Stimulated activated effector memory CD8-positive, alpha-beta T cell treated with anti-CD3 and anti-CD28 coated beads, Interleukin-12 subunit alpha, Interleukin-12 subunit beta, amount 100 ng/mL, for 72 hours (primary cell): ENCODE measurements at regions not wholly inside any gene's neighbourhood (a gene's known extent, or its start where the extent isn't known, plus 50 kb on each side); places are given as distances from the start of the nearest gene placed in this dataset.
"Not testable (repeated sequence)": the region's sequence is repeated elsewhere in the genome, so short reads cannot be mapped to it uniquely, and the experiment has no call there.

Source experiments
- ATAC-seq: fragments of 150-1000 bp; cut with Tn5 transposase; 2 replicates; pipeline ENCODE4 v1.10.0; 2021
- DNase-seq, 2 donors: peaks; one replicate each; pipeline ENCODE4 v3.0.0; 2021 to 2022; ENCODE audit warnings: low spot score in 2 of 2
- H3K27ac Mint-ChIP-seq: one replicate; pipeline ENCODE4 v1.8.0; 2022; ENCODE audit warnings: mild to moderate bottlenecking, mixed read lengths
- H3K36me3 Mint-ChIP-seq: one replicate; pipeline ENCODE4 v1.8.0; 2022; ENCODE audit warnings: mild to moderate bottlenecking, mixed read lengths
- H3K4me1 Mint-ChIP-seq: one replicate; pipeline ENCODE4 v1.8.0; 2022; ENCODE audit warnings: mixed read lengths
- H3K4me3 Mint-ChIP-seq: one replicate; pipeline ENCODE4 v1.8.0; 2022; ENCODE audit warnings: mild to moderate bottlenecking, mixed read lengths
- H3K9me3 Mint-ChIP-seq: one replicate; pipeline ENCODE4 v1.8.0; 2022; ENCODE audit warnings: mixed read lengths

DNA sequence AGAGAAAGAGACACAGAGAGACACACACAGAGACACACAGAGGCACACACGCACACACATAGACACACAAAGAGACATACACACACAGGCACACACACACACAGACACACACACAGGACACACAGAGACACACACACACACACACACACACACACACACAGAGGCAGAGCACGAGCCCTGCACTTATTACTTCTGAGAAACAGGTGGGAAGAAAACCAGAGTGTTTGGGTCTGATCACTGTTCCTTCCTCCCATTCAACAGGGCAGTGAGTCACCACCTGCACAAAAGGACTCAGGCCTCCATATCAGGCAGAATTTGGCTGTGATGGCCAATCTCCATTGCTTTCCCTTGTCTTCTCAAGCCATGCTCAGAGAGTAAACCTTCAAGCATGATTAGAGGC, 285.0 kb downstream of the ANAPC1 start:
- H3K4me1 Mint-ChIP-seq, DNase-seq, H3K9me3 Mint-ChIP-seq, H3K4me3 Mint-ChIP-seq, H3K36me3 Mint-ChIP-seq, H3K27ac Mint-ChIP-seq: not testable (repeated sequence)
- ATAC-seq, result peak; percentile 79

DNA sequence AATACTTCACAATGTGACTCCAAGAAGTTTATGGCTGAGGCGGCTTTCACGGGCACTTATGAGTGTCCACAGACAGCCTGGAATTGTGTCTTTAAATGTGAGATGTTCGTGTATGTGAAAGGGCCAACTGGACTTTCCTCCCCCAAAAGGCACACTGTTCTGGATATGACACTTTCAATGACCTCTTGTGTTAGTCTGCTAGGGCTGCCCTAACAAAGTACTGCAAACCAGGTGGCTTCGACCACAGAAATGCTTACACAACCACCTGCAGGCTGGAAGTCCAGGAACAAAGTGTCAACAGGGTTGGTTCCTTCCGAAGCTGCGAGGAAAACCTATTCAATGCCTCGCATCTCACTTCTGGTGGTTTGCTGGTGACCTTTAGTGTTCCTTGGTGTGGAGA, 281.7 kb downstream of the ANAPC1 start:
- H3K4me3 Mint-ChIP-seq, H3K27ac Mint-ChIP-seq, ATAC-seq, H3K9me3 Mint-ChIP-seq, H3K36me3 Mint-ChIP-seq, DNase-seq, H3K4me1 Mint-ChIP-seq: not testable (repeated sequence)

DNA sequence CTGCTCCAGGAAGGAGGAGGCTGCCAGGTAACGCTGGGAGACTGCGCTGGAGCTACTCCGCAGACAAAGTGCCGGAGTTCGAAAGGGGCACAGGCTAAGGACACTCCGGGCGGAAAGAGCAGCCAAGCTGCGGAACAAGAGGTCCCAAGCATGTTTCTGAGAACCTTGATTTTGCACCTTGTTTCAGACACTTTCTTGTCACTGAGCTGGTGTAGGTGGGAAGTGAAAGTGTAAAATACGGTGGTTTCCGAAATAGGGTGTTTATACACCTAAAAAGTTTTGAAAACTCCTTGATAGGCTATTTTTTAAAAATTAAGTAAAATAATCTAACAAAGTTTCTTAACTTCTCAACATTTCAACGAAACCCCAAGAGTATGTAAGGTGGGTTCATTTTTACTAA, 278.2 kb downstream of the ANAPC1 start:
- not testable (repeated sequence) for H3K36me3 Mint-ChIP-seq, H3K4me1 Mint-ChIP-seq, H3K4me3 Mint-ChIP-seq, ATAC-seq, DNase-seq, H3K9me3 Mint-ChIP-seq, H3K27ac Mint-ChIP-seq

DNA sequence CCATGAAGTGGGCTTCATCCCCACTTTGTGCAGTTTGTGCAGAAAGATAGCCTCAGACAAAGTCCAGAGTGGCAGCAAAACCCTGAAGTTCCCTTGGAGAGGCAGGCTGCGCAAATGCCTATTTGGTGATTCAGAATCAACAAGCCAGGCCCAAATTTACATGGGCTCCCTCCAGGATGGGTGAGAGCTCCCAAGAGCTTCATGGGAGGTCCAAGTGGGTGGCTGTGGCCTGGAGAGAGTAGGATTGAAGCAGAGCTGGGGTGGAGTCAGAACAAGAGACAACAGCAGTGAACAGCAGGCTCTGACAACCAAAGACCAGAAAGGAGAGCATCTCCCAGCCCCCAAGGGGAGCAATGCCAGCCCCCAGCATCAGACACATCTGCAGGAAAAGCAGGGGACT, 277.4 kb downstream of the ANAPC1 start:
- not testable (repeated sequence) for H3K27ac Mint-ChIP-seq, DNase-seq, ATAC-seq, H3K36me3 Mint-ChIP-seq, H3K4me1 Mint-ChIP-seq, H3K9me3 Mint-ChIP-seq, H3K4me3 Mint-ChIP-seq

DNA sequence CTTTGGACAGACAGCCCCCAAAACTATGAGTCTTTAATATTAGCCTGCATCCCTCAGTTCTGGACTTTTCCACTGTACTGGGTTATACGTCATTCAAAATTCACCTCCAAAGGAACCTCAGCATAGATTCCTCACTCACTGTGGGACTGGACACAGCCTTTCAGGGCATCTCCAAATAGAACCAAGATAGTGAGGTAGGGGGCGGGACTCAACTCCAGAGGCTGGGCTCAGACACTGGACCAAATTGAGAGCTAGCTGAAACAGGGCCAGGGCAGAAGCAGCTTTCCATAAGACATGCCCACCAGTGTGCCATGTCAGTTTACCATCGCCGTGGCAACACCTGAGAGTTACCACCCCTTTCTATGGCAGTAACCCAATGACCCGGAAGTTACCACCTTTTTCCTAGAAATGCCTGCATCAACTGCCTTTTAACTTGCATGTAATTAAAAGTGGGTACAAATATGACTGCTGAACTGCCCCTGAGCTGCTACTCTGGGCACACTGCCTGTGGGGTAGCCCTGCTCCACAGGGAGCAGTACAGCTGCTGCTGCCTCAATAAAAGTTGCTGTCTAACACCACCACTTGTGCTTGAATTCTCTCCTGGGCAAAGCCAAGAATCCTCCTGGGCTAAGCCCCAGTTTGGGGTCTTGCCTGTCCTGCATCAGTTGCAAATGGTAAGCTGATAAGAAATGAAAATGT, 274.7 kb downstream of the ANAPC1 start:
- not testable (repeated sequence) for H3K4me3 Mint-ChIP-seq, H3K4me1 Mint-ChIP-seq

DNA sequence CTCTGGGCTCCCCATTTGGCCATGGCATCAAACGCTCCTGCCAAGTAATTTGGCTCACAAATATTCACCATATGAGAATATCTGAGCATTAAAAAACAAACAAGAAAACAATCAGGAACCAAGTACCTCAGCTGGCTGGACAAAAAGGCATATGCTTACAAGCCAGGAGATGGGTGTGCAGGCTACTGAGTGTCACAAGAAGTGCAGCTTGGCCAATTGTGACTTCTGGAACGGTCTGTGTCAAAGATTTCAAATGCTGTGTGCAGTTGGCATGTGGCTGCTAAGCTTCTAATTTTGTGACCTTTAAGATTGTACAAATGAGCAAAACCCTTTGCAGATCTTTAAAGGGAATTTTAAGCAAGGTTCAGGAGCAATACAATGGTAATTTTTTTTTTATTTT, 274.0 kb downstream of the ANAPC1 start:
- not testable (repeated sequence) for ATAC-seq, H3K36me3 Mint-ChIP-seq, H3K4me1 Mint-ChIP-seq, H3K27ac Mint-ChIP-seq, H3K9me3 Mint-ChIP-seq, DNase-seq, H3K4me3 Mint-ChIP-seq

More for the DNA sequence above, 274.7 kb downstream of the ANAPC1 start:
- H3K27ac Mint-ChIP-seq, H3K9me3 Mint-ChIP-seq, DNase-seq, ATAC-seq, H3K36me3 Mint-ChIP-seq: not testable (repeated sequence)

DNA sequence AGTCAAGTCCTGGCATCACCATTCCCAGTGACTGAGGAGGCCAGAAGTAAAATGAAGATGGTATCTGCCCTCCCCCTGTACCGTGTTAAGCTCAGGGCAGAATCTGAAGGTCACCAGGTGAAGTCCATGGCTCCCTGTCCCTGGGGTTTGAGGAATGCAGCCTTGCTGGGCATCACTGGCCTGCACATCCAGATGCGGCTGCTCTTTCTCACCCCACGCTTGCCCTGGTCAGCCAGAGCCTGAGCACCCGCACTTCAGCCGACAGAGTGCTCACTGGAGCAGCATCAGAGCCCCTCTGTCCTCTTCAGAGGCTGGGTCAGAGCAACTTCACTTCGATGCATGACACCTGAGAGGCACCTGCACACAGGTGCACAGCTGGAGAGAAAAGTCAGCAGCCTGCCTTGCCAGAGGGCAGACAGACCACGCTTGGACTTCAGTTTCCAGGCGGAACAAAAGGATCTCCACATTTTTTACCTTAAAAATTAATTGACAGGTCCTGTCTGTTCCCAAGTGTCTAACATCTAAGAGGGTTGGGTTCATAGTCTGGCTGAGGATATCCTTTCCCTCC, 267.3 kb downstream of the ANAPC1 start:
- peak in 1 of 2 donors; percentile 41 for DNase-seq
- Mint-ChIP-seq H3K9me3 (no peaks in the 10 kb centered on the region), H3K4me1 (peaks cover 5% of the 10 kb centered on the region), H3K27ac (no peak overlapping the region), H3K36me3 (no peaks in the 10 kb centered on the region), H3K4me3 (no peak overlapping the region)
- ATAC-seq, result no peak

DNA sequence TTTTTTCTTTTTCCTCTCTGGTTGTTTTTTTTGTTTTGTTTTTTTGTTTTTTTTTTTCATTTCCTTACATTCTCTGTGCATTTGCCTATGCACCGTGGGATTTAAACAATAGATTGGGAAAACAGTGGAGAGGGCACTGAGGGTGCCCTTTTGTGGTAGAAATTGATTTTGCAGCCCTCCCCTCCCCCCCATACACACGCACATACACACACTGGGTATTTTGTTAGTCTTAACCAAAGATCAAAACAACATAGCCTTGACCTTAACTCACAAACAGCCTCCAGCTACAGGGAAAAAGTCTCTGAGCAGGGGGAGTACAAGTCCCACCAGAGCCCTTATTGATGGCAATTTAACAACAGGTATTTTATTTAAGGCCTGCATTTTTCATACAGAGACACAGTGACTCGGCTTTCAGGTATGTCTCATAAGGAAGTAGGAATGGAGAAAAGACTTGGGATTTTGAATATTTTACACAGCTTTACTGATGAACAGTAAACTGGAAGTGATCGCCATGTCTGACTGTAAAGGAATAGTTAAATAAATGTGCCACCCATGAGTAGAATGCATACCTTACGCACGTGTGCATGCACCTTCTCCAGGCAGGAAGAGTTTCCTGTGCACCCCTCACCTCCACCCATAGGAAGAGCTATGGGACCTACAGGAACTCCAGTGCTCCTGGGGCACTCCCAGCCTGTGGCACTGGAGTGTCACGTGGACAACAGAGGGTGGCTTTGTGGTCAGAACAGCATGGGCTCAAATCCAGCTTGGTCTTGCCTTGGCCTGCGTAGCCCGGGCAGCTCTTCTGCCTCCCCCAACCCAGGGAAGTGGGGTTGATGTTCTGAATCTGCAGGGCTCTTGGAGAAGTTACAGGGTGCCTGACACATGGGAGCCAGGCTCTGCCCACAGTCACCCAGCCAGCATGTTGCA, 266.4 kb downstream of the ANAPC1 start:
- Mint-ChIP-seq H3K4me3 (no peak overlapping the region), H3K36me3 (no peaks in the 10 kb centered on the region), H3K4me1 (peaks cover 5% of the 10 kb centered on the region), H3K27ac (no peak overlapping the region), H3K9me3 (no peaks in the 10 kb centered on the region)
- no peak for ATAC-seq
- peak in 1 of 2 donors; percentile 17 for DNase-seq

DNA sequence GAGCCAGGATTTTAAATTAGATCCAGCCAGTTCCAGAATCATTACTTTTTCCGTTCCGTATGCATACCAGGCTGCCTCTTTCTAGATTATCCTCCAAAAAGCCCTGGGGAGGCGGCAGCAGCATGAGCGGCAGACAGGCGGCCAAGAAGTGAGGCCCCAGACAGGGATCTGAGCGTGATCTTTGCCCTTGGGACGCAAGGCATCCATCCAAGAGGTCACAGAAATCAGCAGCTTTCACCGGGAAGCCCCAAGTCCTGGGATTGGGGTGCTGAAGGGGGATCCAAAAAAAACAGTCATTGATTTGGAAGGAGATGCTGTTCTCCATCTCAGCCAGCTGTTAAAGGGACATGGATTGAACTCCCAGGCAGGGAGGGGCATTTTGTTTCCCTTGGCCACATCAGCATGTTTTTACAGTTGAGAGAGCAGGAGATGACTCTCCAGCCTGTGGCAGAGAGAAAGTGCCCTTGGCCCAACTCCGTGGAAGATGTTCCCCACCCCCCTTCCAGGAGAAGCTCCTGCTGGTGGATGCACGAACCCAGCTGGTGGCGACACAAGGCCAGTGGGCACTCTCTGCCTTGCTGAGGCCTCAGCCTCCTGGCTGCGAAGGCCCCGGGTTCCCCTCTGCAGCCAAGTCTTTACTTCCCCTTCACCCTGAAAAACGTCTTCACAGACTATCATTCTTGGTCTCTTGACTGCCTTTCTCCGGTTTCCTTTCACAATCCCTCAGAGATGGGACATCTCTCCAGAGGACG, 265.6 kb downstream of the ANAPC1 start:
- H3K4me3 Mint-ChIP-seq, result no peak overlapping the region
- ATAC-seq (no peak), DNase-seq (peak in 1 of 2 donors; percentile 44)
- no peak overlapping the region for H3K27ac Mint-ChIP-seq
- no peaks in the 10 kb centered on the region for H3K36me3 Mint-ChIP-seq
- H3K4me1 Mint-ChIP-seq, result peaks cover 5% of the 10 kb centered on the region
- H3K9me3 Mint-ChIP-seq, result no peaks in the 10 kb centered on the region

DNA sequence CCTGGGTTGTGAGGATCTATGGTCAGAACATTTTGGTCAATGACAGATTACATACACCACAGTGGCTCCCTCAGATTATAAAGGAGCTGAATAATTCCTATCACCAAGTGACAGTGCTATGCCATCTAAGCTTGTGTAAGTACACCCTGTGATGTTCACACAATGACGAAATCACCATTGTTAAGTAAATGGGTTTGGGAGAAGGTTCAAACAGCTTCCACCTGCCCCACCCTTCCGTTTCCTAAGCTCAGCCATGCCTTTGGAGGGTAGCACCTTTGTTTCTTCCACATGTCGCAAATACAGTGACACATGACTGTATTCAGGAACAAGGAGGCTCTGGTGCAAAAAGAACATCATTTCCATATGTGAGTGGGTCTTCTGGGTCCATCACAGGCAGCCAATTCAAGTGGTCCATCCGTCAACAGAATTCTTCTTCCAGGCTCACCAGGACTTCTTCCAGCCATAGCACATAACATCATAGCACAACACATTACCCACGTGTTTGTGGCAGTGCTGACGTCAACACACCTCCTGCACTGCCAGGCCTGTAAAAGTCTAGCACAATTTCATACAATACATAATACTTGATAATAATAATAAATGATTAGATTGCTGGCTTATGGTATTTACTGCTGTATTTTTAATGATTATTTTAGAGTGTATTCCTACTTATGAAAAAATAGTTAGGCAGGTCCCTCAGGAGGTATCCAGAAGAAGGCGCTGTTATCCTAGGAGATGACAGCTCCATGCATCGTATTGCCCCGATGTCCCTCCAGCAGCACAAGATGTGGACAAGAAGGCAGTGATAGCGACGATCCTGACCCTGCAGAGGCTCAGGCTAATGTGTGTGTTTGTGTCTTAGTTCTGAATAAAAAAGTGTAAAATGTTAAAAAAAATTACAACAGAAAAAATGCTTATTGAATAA, 264.8 kb downstream of the ANAPC1 start:
- Mint-ChIP-seq H3K36me3 (no peaks in the 10 kb centered on the region), H3K4me3 (no peak overlapping the region), H3K9me3 (no peaks in the 10 kb centered on the region), H3K4me1 (peaks cover 5% of the 10 kb centered on the region), H3K27ac (no peak overlapping the region)
- ATAC-seq (no peak), DNase-seq (peak in 1 of 2 donors; percentile 34)

DNA sequence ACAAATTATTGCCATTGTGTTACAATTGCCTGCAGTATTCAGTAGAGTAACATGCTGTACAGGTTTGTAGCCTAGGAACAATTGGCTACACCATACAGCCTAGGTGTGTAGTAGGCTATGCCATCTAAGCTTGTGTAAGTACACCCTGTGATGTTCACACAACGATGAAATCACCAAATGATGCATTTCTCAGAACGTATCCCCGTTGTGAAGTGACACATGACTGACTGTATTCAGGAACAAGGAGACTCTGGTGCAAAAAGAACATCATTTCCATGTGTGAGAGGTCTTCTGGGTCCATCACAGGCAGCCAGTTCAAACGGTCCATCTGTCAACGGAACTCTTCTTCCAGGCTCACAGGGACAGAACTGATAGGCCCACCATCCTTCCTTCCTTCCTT, 263.7 kb downstream of the ANAPC1 start:
- no peak overlapping the region for H3K4me3 Mint-ChIP-seq
- peaks cover 10% of the 10 kb centered on the region for H3K4me1 Mint-ChIP-seq
- H3K27ac Mint-ChIP-seq, result no peak overlapping the region

DNA sequence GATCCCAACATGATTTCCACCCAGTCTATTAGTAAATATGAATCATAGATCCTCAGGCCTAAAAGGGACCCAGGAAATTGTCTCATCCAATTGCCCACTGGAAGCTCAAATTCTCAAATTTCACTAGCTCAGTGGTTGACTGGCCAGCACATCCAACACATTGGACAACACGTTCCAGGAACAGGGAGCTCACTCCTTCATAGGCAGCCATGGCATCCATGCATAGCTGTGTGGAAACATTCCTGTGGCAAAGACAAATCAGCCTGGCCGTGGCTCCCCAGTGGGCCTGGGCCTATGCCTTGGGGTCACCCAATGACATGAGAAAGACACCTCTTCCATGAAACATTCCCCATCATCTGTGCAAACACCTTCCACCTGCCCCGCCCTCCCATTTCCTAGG, 261.1 kb downstream of the ANAPC1 start:
- Mint-ChIP-seq H3K27ac (no peak overlapping the region), H3K4me1 (peaks cover 26% of the 10 kb centered on the region), H3K36me3 (peaks cover 7% of the 10 kb centered on the region), H3K4me3 (no peak overlapping the region), H3K9me3 (peaks cover 8% of the 10 kb centered on the region)
- DNase-seq (peak in 1 of 2 donors; percentile 45), ATAC-seq (no peak)

More for the DNA sequence above, 263.7 kb downstream of the ANAPC1 start:
- H3K36me3 Mint-ChIP-seq, result no peaks in the 10 kb centered on the region
- ATAC-seq (no peak), DNase-seq (peak in 1 of 2 donors; percentile 28)
- no peaks in the 10 kb centered on the region for H3K9me3 Mint-ChIP-seq

DNA sequence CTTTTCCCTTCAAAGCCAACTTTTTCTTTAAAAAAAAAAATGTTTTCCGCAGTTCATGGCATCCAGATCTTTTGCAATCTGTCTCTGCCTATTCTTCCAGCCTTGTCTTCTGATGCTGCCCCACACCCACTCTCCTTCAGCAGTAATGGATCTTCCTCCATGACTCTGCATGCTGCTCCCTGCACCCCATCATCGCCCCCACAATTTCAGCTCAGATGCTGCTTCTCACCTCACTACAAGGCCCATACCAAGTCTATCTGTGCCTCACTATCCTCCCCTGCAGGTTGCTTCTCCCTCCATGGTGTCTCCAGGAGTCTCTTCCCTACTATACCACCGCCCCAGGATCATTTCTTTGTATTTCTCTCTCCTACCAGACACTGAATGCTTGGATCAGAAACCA, 260.6 kb downstream of the ANAPC1 start:
- H3K27ac Mint-ChIP-seq, result no peak overlapping the region
- no peak for ATAC-seq
- H3K4me1 Mint-ChIP-seq, result peaks cover 26% of the 10 kb centered on the region
- H3K4me3 Mint-ChIP-seq, result no peak overlapping the region
- H3K36me3 Mint-ChIP-seq, result peaks cover 7% of the 10 kb centered on the region
- peak in 1 of 2 donors; percentile 37 for DNase-seq
- H3K9me3 Mint-ChIP-seq, result peaks cover 12% of the 10 kb centered on the region
